ENCODE measurements at regions not wholly inside any gene's neighbourhood (a gene's known extent, or its start where the extent isn't known, plus 50 kb on each side); places are given as distances from the start of the nearest gene placed in this dataset.

- H2AFZ ChIP-seq (ENCODE audit: low read length): no peak overlapping the region
- no peak for TF ChIP-seq EZH2 (IDR thresholded peaks at IDR 0.05; ENCODE audit: low read length, missing control alignments)
- no peak for TF ChIP-seq CTCF (conservative IDR thresholded peaks at IDR 0.05 in 1 of 2, IDR thresholded peaks at IDR 0.05 in 1 of 2; ENCODE audit: low read depth in 1 of 2, low read length in 2 of 2)
Observed at GRCh38 chr1:56106531-56107274, 472.7 kb downstream of the PLPP3 start.

GRCh38 chr1:56105397-56105796, 474.0 kb downstream of the PLPP3 start:
- no peak for TF ChIP-seq EZH2 (IDR thresholded peaks at IDR 0.05; ENCODE audit: low read length, missing control alignments)
- no peak for TF ChIP-seq CTCF (conservative IDR thresholded peaks at IDR 0.05 in 1 of 2, IDR thresholded peaks at IDR 0.05 in 1 of 2; ENCODE audit: low read depth in 1 of 2, low read length in 2 of 2)
- Histone ChIP-seq H3K4me2 (ENCODE audit: extremely low read depth, insufficient read depth, low read length) (no peak overlapping the region), H3K9ac (ENCODE audit: insufficient read depth, low read length) (no peak overlapping the region), H2AFZ (ENCODE audit: low read length) (no peak overlapping the region), H3K4me1 (ENCODE audit: control insufficient read depth, extremely low read depth, insufficient read depth, low read length) (peaks cover 2% of the 10 kb centered on the region), H3K27ac (ENCODE audit: insufficient read depth, low read length) (no peak overlapping the region), H4K20me1 (ENCODE audit: control insufficient read depth, extremely low read depth, insufficient read depth, low read length) (no peaks in the 10 kb centered on the region), H3K4me3 (replicated peaks in 1 of 4; ENCODE audit: control extremely low read depth in 1 of 4, insufficient read depth in 1 of 4, low read depth in 3 of 4, low read length in 4 of 4) (no peak overlapping the region), H3K9me3 (ENCODE audit: control insufficient read depth, insufficient read depth, low read depth, low read length) (no peaks in the 10 kb centered on the region), H3K36me3 (ENCODE audit: control insufficient read depth, insufficient read depth, low read length) (no peaks in the 10 kb centered on the region), H3K79me2 (ENCODE audit: control insufficient read depth, insufficient read depth, low read length) (no peaks in the 10 kb centered on the region), H3K27me3 (ENCODE audit: control insufficient read depth, insufficient read depth, low read length) (no peaks in the 10 kb centered on the region)
- DNase-seq (ENCODE audit: low read depth in 2 of 2): no peak

More at GRCh38 chr1:56106531-56107274, 472.7 kb downstream of the PLPP3 start:
- Histone ChIP-seq H3K4me2 (ENCODE audit: extremely low read depth, insufficient read depth, low read length) (no peak overlapping the region), H3K9me3 (ENCODE audit: control insufficient read depth, insufficient read depth, low read depth, low read length) (no peaks in the 10 kb centered on the region), H3K79me2 (ENCODE audit: control insufficient read depth, insufficient read depth, low read length) (no peaks in the 10 kb centered on the region), H3K27ac (ENCODE audit: insufficient read depth, low read length) (no peak overlapping the region), H3K4me1 (ENCODE audit: control insufficient read depth, extremely low read depth, insufficient read depth, low read length) (no peaks in the 10 kb centered on the region), H3K36me3 (ENCODE audit: control insufficient read depth, insufficient read depth, low read length) (no peaks in the 10 kb centered on the region), H3K9ac (ENCODE audit: insufficient read depth, low read length) (no peak overlapping the region), H4K20me1 (ENCODE audit: control insufficient read depth, extremely low read depth, insufficient read depth, low read length) (no peaks in the 10 kb centered on the region), H3K4me3 (replicated peaks in 1 of 4; ENCODE audit: control extremely low read depth in 1 of 4, insufficient read depth in 1 of 4, low read depth in 3 of 4, low read length in 4 of 4) (no peak overlapping the region), H3K27me3 (ENCODE audit: control insufficient read depth, insufficient read depth, low read length) (no peaks in the 10 kb centered on the region)
- no peak for DNase-seq (ENCODE audit: low read depth in 2 of 2)

- peaks cover 9% of the 10 kb centered on the region for H3K4me1 ChIP-seq (ENCODE audit: control insufficient read depth, extremely low read depth, insufficient read depth, low read length)
- H3K79me2 ChIP-seq (ENCODE audit: control insufficient read depth, insufficient read depth, low read length): no peaks in the 10 kb centered on the region
- H3K27me3 ChIP-seq (ENCODE audit: control insufficient read depth, insufficient read depth, low read length): no peaks in the 10 kb centered on the region
- peak in 1 of 2 donors; percentile 20 for DNase-seq (ENCODE audit: low read depth in 2 of 2)
- no peak for TF ChIP-seq CTCF (conservative IDR thresholded peaks at IDR 0.05 in 1 of 2, IDR thresholded peaks at IDR 0.05 in 1 of 2; ENCODE audit: low read depth in 1 of 2, low read length in 2 of 2)
- no peak overlapping the region for H3K4me3 ChIP-seq (replicated peaks in 1 of 4; ENCODE audit: control extremely low read depth in 1 of 4, insufficient read depth in 1 of 4, low read depth in 3 of 4, low read length in 4 of 4)
- H2AFZ ChIP-seq (ENCODE audit: low read length): no peak overlapping the region
- no peaks in the 10 kb centered on the region for H3K36me3 ChIP-seq (ENCODE audit: control insufficient read depth, insufficient read depth, low read length)
- H3K9ac ChIP-seq (ENCODE audit: insufficient read depth, low read length): no peak overlapping the region
- no peak overlapping the region for H3K27ac ChIP-seq (ENCODE audit: insufficient read depth, low read length)
- H4K20me1 ChIP-seq (ENCODE audit: control insufficient read depth, extremely low read depth, insufficient read depth, low read length): no peaks in the 10 kb centered on the region
- no peaks in the 10 kb centered on the region for H3K9me3 ChIP-seq (ENCODE audit: control insufficient read depth, insufficient read depth, low read depth, low read length)
- no peak overlapping the region for H3K4me2 ChIP-seq (ENCODE audit: extremely low read depth, insufficient read depth, low read length)
Observed at GRCh38 chr1:56099766-56100265, 479.5 kb downstream of the PLPP3 start.
